ENCODE measurements at regions not wholly inside any gene's neighbourhood (a gene's known extent, or its start where the extent isn't known, plus 50 kb on each side); places are given as distances from the start of the nearest gene placed in this dataset.

DNA sequence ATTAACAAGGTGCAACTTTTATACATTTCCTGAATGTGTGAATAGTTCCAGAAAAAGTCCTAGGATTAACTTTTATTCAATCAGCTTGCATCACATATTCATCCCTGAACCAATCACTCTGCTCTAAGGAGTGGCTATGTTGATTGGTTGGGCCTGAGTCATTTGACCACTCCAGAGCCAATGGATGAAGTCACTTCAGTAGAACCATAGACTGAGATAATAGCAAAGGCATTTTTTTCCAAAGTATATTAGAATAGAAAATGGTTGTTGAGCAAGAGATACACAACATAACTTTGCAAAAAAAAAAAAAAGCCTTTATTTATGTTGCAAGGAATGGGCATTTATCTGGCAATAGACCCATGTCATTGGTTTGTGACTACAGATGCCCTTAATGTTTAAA lies 55.5 kb upstream of the AGTR1 start:
- BruUV-seq (replicated peaks): no TSS peak
- Mint-ChIP-seq H3K36me3 (ENCODE audit: insufficient read depth, unreplicated experiment) (no peaks in the 10 kb centered on the region), H3K27ac (ENCODE audit: low read depth, unreplicated experiment) (no peak overlapping the region), H3K4me3 (ENCODE audit: unreplicated experiment) (no peak overlapping the region), H3K9me3 (ENCODE audit: unreplicated experiment) (no peaks in the 10 kb centered on the region), H3K27me3 (ENCODE audit: insufficient read depth, unreplicated experiment) (no peaks in the 10 kb centered on the region), H3K4me1 (ENCODE audit: insufficient read depth, unreplicated experiment) (peaks cover 10% of the 10 kb centered on the region)
- ChIA-PET POLR2A (no interaction called here), CTCF (interaction anchor here (0.6 kb wide), 1 partner anchor 190 kb away, joined by 4 read pairs; no protein-coding TSS in a partner anchor)
- no peak for DNase-seq (ENCODE audit: unreplicated experiment)
- intact Hi-C loops (cut with micrococcal nuclease): no loop called here
- TF ChIP-seq, protein P1, sequence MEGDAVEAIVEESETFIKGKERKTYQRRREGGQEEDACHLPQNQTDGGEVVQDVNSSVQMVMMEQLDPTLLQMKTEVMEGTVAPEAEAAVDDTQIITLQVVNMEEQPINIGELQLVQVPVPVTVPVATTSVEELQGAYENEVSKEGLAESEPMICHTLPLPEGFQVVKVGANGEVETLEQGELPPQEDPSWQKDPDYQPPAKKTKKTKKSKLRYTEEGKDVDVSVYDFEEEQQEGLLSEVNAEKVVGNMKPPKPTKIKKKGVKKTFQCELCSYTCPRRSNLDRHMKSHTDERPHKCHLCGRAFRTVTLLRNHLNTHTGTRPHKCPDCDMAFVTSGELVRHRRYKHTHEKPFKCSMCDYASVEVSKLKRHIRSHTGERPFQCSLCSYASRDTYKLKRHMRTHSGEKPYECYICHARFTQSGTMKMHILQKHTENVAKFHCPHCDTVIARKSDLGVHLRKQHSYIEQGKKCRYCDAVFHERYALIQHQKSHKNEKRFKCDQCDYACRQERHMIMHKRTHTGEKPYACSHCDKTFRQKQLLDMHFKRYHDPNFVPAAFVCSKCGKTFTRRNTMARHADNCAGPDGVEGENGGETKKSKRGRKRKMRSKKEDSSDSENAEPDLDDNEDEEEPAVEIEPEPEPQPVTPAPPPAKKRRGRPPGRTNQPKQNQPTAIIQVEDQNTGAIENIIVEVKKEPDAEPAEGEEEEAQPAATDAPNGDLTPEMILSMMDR (IDR thresholded peaks at IDR 0.05; ENCODE audit: unreplicated experiment): no peak

DNA sequence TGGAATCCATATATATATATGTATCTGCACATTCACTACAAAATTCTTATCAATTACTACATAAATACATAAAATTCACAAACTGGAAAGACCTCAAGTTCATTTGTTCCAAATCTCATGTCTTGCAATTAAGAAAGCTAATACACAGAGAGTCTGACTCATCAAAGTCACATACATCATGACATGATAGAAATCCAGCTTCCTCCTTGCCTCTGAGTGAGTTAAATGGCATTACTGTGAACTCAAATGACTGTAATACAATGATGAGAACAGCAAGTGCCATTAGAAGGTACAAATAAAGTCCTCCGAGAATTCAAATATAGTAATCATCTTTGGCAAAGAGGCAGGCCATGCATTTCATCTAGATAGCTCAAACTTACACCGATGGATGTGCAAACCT lies 55.1 kb upstream of the AGTR1 start:
- no TSS peak for BruUV-seq (replicated peaks)
- no peaks in the 10 kb centered on the region for H3K27me3 Mint-ChIP-seq (ENCODE audit: insufficient read depth, unreplicated experiment)
- H3K4me1 Mint-ChIP-seq (ENCODE audit: insufficient read depth, unreplicated experiment): peaks cover 14% of the 10 kb centered on the region
- no peaks in the 10 kb centered on the region for H3K36me3 Mint-ChIP-seq (ENCODE audit: insufficient read depth, unreplicated experiment)
- peak; percentile 17 for DNase-seq (ENCODE audit: unreplicated experiment)
- no peaks in the 10 kb centered on the region for H3K9me3 Mint-ChIP-seq (ENCODE audit: unreplicated experiment)
- intact Hi-C loops (cut with micrococcal nuclease): no loop called here
- TF ChIP-seq, protein P1 (IDR thresholded peaks at IDR 0.05; ENCODE audit: unreplicated experiment): no peak
- H3K27ac Mint-ChIP-seq (ENCODE audit: low read depth, unreplicated experiment): no peak overlapping the region
- POLR2A ChIA-PET: interaction anchor here (1.0 kb wide), 1 partner anchor 25 kb away, joined by 3 read pairs; no protein-coding TSS in a partner anchor
- CTCF ChIA-PET: interaction anchor here (0.6 kb wide), 1 partner anchor 191 kb away, joined by 4 read pairs; no protein-coding TSS in a partner anchor
- H3K4me3 Mint-ChIP-seq (ENCODE audit: unreplicated experiment): no peak overlapping the region

DNA sequence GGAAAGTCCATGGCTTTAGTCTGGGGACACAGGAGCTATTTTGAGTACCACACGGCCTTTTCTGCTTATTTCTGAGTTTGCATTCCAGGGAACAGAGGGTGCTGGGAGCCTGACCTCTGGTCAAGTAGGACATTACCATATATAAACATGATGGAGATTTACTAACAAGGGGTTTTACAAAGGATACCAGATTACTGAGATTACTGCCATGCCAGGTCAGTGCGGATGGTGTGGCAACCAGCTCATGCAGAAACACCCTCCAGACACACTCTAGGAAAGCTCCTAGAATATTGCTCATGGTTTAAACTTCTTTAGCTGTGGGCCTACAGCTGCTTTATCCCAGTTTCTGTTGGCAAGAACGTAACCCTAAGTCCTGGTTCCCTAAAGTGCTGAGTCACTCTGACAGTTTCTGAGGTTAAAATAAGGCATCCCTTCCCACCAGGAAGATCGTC lies 54.3 kb upstream of the AGTR1 start:
- Mint-ChIP-seq H3K27me3 (ENCODE audit: insufficient read depth, unreplicated experiment) (no peaks in the 10 kb centered on the region), H3K36me3 (ENCODE audit: insufficient read depth, unreplicated experiment) (no peaks in the 10 kb centered on the region), H3K9me3 (ENCODE audit: unreplicated experiment) (no peaks in the 10 kb centered on the region), H3K27ac (ENCODE audit: low read depth, unreplicated experiment) (no peak overlapping the region), H3K4me1 (ENCODE audit: insufficient read depth, unreplicated experiment) (peaks cover 22% of the 10 kb centered on the region), H3K4me3 (ENCODE audit: unreplicated experiment) (no peak overlapping the region)
- POLR2A ChIA-PET: interaction anchor here (1.0 kb wide), 1 partner anchor 26 kb away, joined by 3 read pairs; no protein-coding TSS in a partner anchor
- DNase-seq (ENCODE audit: unreplicated experiment): peak; percentile 48
- TF ChIP-seq, protein P1 (IDR thresholded peaks at IDR 0.05; ENCODE audit: unreplicated experiment): no peak
- intact Hi-C loops (cut with micrococcal nuclease): no loop called here
- BruUV-seq (replicated peaks): no TSS peak
- CTCF ChIA-PET: interaction anchor here (0.6 to 0.7 kb wide), 2 partner anchors 35 to 1779 kb away, joined by 3 read pairs; no protein-coding TSS in a partner anchor

DNA sequence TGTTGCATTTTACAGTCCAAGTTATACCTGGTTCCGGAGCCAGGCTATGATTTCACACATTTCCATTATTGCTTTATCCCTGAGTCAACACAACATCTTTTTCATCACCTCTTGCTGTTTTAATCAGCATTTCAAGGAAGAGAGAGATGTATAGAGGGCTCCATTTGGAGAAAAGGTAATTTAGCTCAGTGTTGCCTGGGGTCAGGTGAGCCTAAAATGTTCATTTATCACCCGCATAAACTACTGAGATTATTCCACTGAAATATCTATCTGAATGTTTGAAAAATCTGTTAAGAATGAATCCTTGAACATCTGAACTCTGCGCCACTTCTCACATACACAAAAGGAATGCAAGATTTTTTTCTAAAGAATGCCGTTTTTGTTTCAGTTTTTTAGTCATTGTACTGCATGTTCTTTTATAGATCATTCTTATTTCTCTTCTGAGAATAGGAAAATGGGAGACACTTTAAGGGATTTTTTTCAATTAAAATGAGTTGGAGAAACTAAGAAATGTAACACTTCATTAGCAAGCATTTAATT lies 51.5 kb upstream of the AGTR1 start:
- no peak overlapping the region for H3K27ac Mint-ChIP-seq (ENCODE audit: low read depth, unreplicated experiment)
- CTCF ChIA-PET: no interaction called here
- H3K4me1 Mint-ChIP-seq (ENCODE audit: insufficient read depth, unreplicated experiment): peaks cover 35% of the 10 kb centered on the region
- no peaks in the 10 kb centered on the region for H3K27me3 Mint-ChIP-seq (ENCODE audit: insufficient read depth, unreplicated experiment)
- intact Hi-C loops (cut with micrococcal nuclease): no loop called here
- no peak overlapping the region for H3K4me3 Mint-ChIP-seq (ENCODE audit: unreplicated experiment)
- no peak for DNase-seq (ENCODE audit: unreplicated experiment)
- TF ChIP-seq, protein P1 (IDR thresholded peaks at IDR 0.05; ENCODE audit: unreplicated experiment): no peak
- BruUV-seq (replicated peaks): no TSS peak
- POLR2A ChIA-PET: no interaction called here
- no peaks in the 10 kb centered on the region for H3K36me3 Mint-ChIP-seq (ENCODE audit: insufficient read depth, unreplicated experiment)
- H3K9me3 Mint-ChIP-seq (ENCODE audit: unreplicated experiment): no peaks in the 10 kb centered on the region
